RWPE1 (cell line): ENCODE measurements at regions not wholly inside any gene's neighbourhood (a gene's known extent, or its start where the extent isn't known, plus 50 kb on each side); places are given as distances from the start of the nearest gene placed in this dataset.

Source experiments
- CTCF ChIA-PET: fragments of 350-600 bp; sonication (Branson Sonifier 250); formaldehyde crosslinking; extraction: SDS; loops from one replicate; lab custom pipeline; 2021; lab: Yijun Ruan, JAX
- POLR2A ChIA-PET: fragments of 400-600 bp; formaldehyde crosslinking; extraction: SDS; loops from one replicate; lab custom pipeline; 2020; ENCODE audit warnings: antibody characterized with exemption; ENCODE audit not compliant: low non-redundant PET; lab: Yijun Ruan, JAX
- DNase-seq: peaks from one replicate; pipeline ENCODE4 v3.0.0; 2012; ENCODE audit warnings: low spot score
- H3K27ac ChIP-seq: fragments of 450-650 bp; 2 replicates; pipeline ENCODE4 v1.5.1; 2017
- CTCF ChIP-seq: fragments of 450-650 bp; conservative IDR thresholded peaks from 2 replicates; pipeline ENCODE4 v1.5.1; 2017; ENCODE audit warnings: low read depth, mild to moderate bottlenecking

- no peak overlapping the region for H3K27ac ChIP-seq
- DNase-seq: peak; percentile 44
- CTCF ChIA-PET: no interaction called here
- TF ChIP-seq CTCF: no peak
- POLR2A ChIA-PET: no interaction called here
Observed at GRCh38 chr4:128525992-128526630, 238.5 kb upstream of the PGRMC2 start.

- POLR2A ChIA-PET: no interaction called here
- peak overlapping the region; percentile 82; the same call in 1 of the 2 replicates for H3K27ac ChIP-seq
- TF ChIP-seq CTCF: no peak
- CTCF ChIA-PET: no interaction called here
- no peak for DNase-seq
Observed at GRCh38 chr4:128525387-128525786, 237.8 kb upstream of the PGRMC2 start.

GRCh38 chr4:128524311-128524710 lies 236.7 kb upstream of the PGRMC2 start:
- peak overlapping the region; percentile 82 for H3K27ac ChIP-seq
- no peak for TF ChIP-seq CTCF
- CTCF ChIA-PET: no interaction called here
- POLR2A ChIA-PET: no interaction called here
- peak; percentile 74 for DNase-seq

- TF ChIP-seq CTCF: no peak
- H3K27ac ChIP-seq: no peak overlapping the region
- POLR2A ChIA-PET: no interaction called here
- no peak for DNase-seq
- CTCF ChIA-PET: no interaction called here
Observed at GRCh38 chr4:128521648-128522111, 234.1 kb upstream of the PGRMC2 start.

GRCh38 chr4:128521156-128521555 lies 233.5 kb upstream of the PGRMC2 start:
- ChIA-PET POLR2A (no interaction called here), CTCF (no interaction called here)
- no peak for TF ChIP-seq CTCF
- DNase-seq: no peak
- no peak overlapping the region for H3K27ac ChIP-seq

GRCh38 chr4:128519163-128519830 lies 231.7 kb upstream of the PGRMC2 start:
- H3K27ac ChIP-seq: peak overlapping the region; percentile 46; the same call in 1 of the 2 replicates
- ChIA-PET CTCF (no interaction called here), POLR2A (no interaction called here)
- DNase-seq: no peak
- TF ChIP-seq CTCF: no peak
